Transverse colon (tissue), 4 donors: ENCODE measurements at regions not wholly inside any gene's neighbourhood (a gene's known extent, or its start where the extent isn't known, plus 50 kb on each side); places are given as distances from the start of the nearest gene placed in this dataset.

Experiments
- DNase-seq: peaks from one replicate; pipeline ENCODE4 v3.0.0-alpha.2; 2019
- H3K27ac ChIP-seq, 4 donors: fragments of 200-600 bp; sonication (generic); 2 replicates each; pipeline ENCODE4 v1.5.1; 2016 to 2018; ENCODE audit warnings: inconsistent platforms in 4 of 4
- H3K27me3 ChIP-seq: fragments of 200-600 bp; sonication (generic); 2 replicates; pipeline ENCODE4 v1.5.1; 2017; ENCODE audit warnings: inconsistent platforms
- H3K36me3 ChIP-seq, 4 donors: fragments of 200-600 bp; sonication (generic); 2 replicates each; pipeline ENCODE4 v1.5.1; 2017 to 2019; ENCODE audit warnings: inconsistent platforms in 4 of 4
- H3K4me1 ChIP-seq, 4 donors: fragments of 200-600 bp; sonication (generic); 2 replicates each; pipeline ENCODE4 v1.5.1; 2017 to 2020; ENCODE audit warnings: inconsistent platforms in 4 of 4
- H3K4me3 ChIP-seq, 4 donors: fragments of 200-600 bp; sonication (generic); 1 replicate in 1 of 4; 2 replicates in 3 of 4; pipeline versions ENCODE4 v1.5.1 to v1.6.1; 2017 to 2019; ENCODE audit warnings: inconsistent platforms in 4 of 4
- H3K9me3 ChIP-seq, 2 donors: fragments of 200-600 bp; sonication (generic); 2 replicates each; pipeline ENCODE4 v1.5.1; 2017 to 2019; ENCODE audit warnings: inconsistent platforms in 2 of 2
- EP300 ChIP-seq: sonication (generic); formaldehyde crosslinking; IDR thresholded peaks from one replicate; pipeline ENCODE4 v1.6.1; 2017; ENCODE audit warnings: antibody characterized with exemption, low read depth
- POLR2A ChIP-seq: fragments of 450-650 bp; IDR thresholded peaks from one replicate; pipeline ENCODE4 v1.6.1; 2016; ENCODE audit warnings: antibody characterized with exemption, mild to moderate bottlenecking, moderate library complexity
- POLR2AphosphoS5 ChIP-seq, 3 donors: sonication (generic); formaldehyde crosslinking; IDR thresholded peaks; one replicate each; pipeline ENCODE4 v1.6.1; 2016; ENCODE audit warnings: antibody characterized with exemption in 3 of 3
- WGBS, 2 donors: methylation state at CpG; one replicate each; pipeline ENCODE4 v1.1.5; 2018; ENCODE audit warnings: low coverage in 1 of 2; 5-methylcytosine and 5-hydroxymethylcytosine counted together
- in situ Hi-C, 4 donors: fragments of 200-750 bp; cut with MboI; loops; one replicate each; pipeline versions ENCODE4 v1.15.0 to v1.15.1; 2017; ENCODE audit warnings: low sequenced_read_pairs in 3 of 4, low pct_ligation_motif_present in 1 of 4, low pct_unique_long_range_greater_than_20kb in 1 of 4
- intact Hi-C: fragments of 100-400 bp; cut with DNase I; formaldehyde crosslinking; loops from one replicate; pipeline ENCODE4 v1.15.1; 2023; ENCODE audit warnings: low total_unique reads
- TF ChIP-seq, protein P1 (sequence below), 5 experiments: fragments of 200-600 bp in 3 of 5; fragments of 450-650 bp in 2 of 5; sonication (generic) in 3 of 5; IDR thresholded peaks; 1 replicate in 2 of 5; 2 replicates in 3 of 5; pipeline ENCODE4 v1.5.1; 2016 to 2017; ENCODE audit warnings: antibody characterized with exemption in 5 of 5, inconsistent platforms in 3 of 5, mild to moderate bottlenecking in 2 of 5, moderate library complexity in 1 of 5

- Histone ChIP-seq H3K36me3 (no peaks in the 10 kb centered on the region), H3K27me3 (peaks cover 5% of the 10 kb centered on the region), H3K4me1 (no peaks in the 10 kb centered on the region), H3K27ac (no peak overlapping the region), H3K9me3 (no peaks in the 10 kb centered on the region), H3K4me3 (no peak overlapping the region)
- in situ Hi-C loops, result no loop called here
- intact Hi-C loops, result no loop called here
- DNase-seq, result no peak
- TF ChIP-seq POLR2A, result no peak
- TF ChIP-seq, protein P1, sequence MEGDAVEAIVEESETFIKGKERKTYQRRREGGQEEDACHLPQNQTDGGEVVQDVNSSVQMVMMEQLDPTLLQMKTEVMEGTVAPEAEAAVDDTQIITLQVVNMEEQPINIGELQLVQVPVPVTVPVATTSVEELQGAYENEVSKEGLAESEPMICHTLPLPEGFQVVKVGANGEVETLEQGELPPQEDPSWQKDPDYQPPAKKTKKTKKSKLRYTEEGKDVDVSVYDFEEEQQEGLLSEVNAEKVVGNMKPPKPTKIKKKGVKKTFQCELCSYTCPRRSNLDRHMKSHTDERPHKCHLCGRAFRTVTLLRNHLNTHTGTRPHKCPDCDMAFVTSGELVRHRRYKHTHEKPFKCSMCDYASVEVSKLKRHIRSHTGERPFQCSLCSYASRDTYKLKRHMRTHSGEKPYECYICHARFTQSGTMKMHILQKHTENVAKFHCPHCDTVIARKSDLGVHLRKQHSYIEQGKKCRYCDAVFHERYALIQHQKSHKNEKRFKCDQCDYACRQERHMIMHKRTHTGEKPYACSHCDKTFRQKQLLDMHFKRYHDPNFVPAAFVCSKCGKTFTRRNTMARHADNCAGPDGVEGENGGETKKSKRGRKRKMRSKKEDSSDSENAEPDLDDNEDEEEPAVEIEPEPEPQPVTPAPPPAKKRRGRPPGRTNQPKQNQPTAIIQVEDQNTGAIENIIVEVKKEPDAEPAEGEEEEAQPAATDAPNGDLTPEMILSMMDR (IDR thresholded peaks at IDR 0.05), result no peak
These were observed 123.6 kb upstream of the KCNJ6 start for GRCh38 chr21:38039841-38040240.

GRCh38 chr21:38041493-38041892 is 125.2 kb upstream of the KCNJ6 start:
- WGBS, 2 donors, result 51 to 58% methylated on average over 5 to 6 of the region's 6 CpGs
- in situ Hi-C loops, result no loop called here
- DNase-seq, result no peak
- H3K36me3 ChIP-seq, result no peaks in the 10 kb centered on the region
- H3K27ac ChIP-seq, result no peak overlapping the region
- peaks cover 5% of the 10 kb centered on the region for H3K27me3 ChIP-seq
- H3K4me1 ChIP-seq, result no peaks in the 10 kb centered on the region
- H3K9me3 ChIP-seq, result no peaks in the 10 kb centered on the region
- no peak overlapping the region for H3K4me3 ChIP-seq
- intact Hi-C loops, result no loop called here
- TF ChIP-seq, protein P1 (IDR thresholded peaks at IDR 0.05), result no peak
- no peak for TF ChIP-seq EP300
- TF ChIP-seq POLR2A, result no peak
- no peak for TF ChIP-seq POLR2AphosphoS5 (IDR thresholded peaks at IDR 0.05)

- Histone ChIP-seq H3K4me1 (no peaks in the 10 kb centered on the region), H3K27me3 (peaks cover 5% of the 10 kb centered on the region), H3K4me3 (no peak overlapping the region), H3K9me3 (no peaks in the 10 kb centered on the region), H3K36me3 (no peaks in the 10 kb centered on the region), H3K27ac (no peak overlapping the region)
- in situ Hi-C loops, result no loop called here
- intact Hi-C loops, result no loop called here
- TF ChIP-seq POLR2AphosphoS5 (IDR thresholded peaks at IDR 0.05) (no peak), POLR2A (no peak)
- DNase-seq, result no peak
- 89% methylated on average over 2 of the region's 2 CpGs; no CpG with 5 or more reads in 1 of the 2 donors for WGBS, 2 donors
These were observed 126.0 kb upstream of the KCNJ6 start for GRCh38 chr21:38042246-38042645.

DNA sequence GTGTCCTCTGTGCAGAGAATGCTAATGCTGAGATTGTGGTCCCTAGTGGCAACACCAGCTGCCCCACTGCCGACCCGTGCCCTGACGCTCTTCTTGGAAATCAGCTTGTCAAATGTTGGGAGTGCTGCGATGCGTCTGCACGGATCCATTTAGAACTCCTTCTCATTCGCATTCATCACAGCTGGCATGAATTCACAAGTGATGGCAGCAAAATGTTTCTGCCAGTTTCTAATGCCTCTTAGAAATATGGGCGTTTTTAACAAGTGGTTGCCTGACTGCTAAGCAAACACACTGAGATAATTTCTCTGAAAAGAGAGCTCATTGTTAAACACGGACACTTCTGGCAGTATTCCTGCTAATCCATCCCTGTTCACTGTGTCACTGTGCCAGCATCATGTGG is 131.9 kb upstream of the KCNJ6 start:
- Histone ChIP-seq H3K27me3 (peaks cover 2% of the 10 kb centered on the region), H3K4me3 (no peak overlapping the region), H3K9me3 (no peaks in the 10 kb centered on the region), H3K27ac (no peak overlapping the region), H3K36me3 (no peaks in the 10 kb centered on the region), H3K4me1 (no peaks in the 10 kb centered on the region)
- intact Hi-C loops (no loop called here), in situ Hi-C loops (no loop called here)
- DNase-seq, result no peak
- TF ChIP-seq, protein P1 (IDR thresholded peaks at IDR 0.05), result no peak
- TF ChIP-seq POLR2A, result no peak
- TF ChIP-seq POLR2AphosphoS5 (IDR thresholded peaks at IDR 0.05), result no peak
- 33 to 72% methylated on average over 1 to 9 of the region's 9 CpGs for WGBS, 2 donors

DNA sequence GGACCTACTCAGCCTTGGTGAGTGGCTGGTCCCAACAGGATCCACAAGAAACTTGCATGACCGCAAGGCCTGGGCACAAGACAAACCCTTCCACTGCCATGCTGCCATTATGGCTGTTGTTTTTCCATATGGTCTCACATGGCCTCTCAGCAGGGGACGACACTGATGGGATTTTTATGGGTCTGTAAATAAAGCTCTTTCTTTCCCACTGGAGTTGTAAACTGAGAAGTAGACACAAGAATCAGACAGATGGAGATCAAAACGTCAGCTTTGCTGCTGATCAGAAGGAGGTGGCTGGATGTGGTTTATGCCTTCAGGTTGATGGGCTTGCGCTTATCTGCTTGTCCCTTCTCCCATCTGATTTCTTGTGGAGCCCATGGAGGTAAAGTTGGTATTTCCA is 138.1 kb upstream of the KCNJ6 start:
- H3K27ac ChIP-seq, result no peak overlapping the region
- in situ Hi-C loops, result no loop called here

More for the DNA sequence above, 138.1 kb upstream of the KCNJ6 start:
- H3K27me3 ChIP-seq, result no peaks in the 10 kb centered on the region
- no peaks in the 10 kb centered on the region for H3K36me3 ChIP-seq
- TF ChIP-seq POLR2A (no peak), EP300 (no peak), POLR2AphosphoS5 (IDR thresholded peaks at IDR 0.05) (no peak)
- TF ChIP-seq, protein P1 (IDR thresholded peaks at IDR 0.05), result no peak
- DNase-seq, result no peak
- H3K9me3 ChIP-seq, result no peaks in the 10 kb centered on the region
- H3K4me3 ChIP-seq, result no peak overlapping the region
- H3K4me1 ChIP-seq, result no peaks in the 10 kb centered on the region
- 62% methylated on average over 4 of the region's 4 CpGs; no CpG with 5 or more reads in 1 of the 2 donors for WGBS, 2 donors
- intact Hi-C loops, result no loop called here
